GM23338 (cell line): ENCODE measurements at regions not wholly inside any gene's neighbourhood (a gene's known extent, or its start where the extent isn't known, plus 50 kb on each side); places are given as distances from the start of the nearest gene placed in this dataset.

Experiments
- ATAC-seq: fragments of 200-7000 bp; cut with Tn5 transposase; 3 replicates; pipeline ENCODE4 v1.9.1; 2020
- DNase-seq: peaks from one replicate; pipeline ENCODE4 v3.0.0-alpha.2; 2015; ENCODE audit warnings: low spot score
- H2AFZ ChIP-seq: fragments of 200-600 bp; sonication (generic); 2 replicates; pipeline ENCODE4 v1.8.0; 2016; ENCODE audit warnings: antibody characterized with exemption, mild to moderate bottlenecking, moderate library complexity
- H3F3A ChIP-seq: fragments of 200-600 bp; sonication (generic); replicated peaks from 2 replicates; pipeline ENCODE4 v1.8.0; 2017; ENCODE audit warnings: antibody characterized with exemption, mixed run types, low read depth
- H3K27ac ChIP-seq: fragments of 200-600 bp; sonication (generic); 2 replicates; pipeline ENCODE4 v1.6.1; 2016; ENCODE audit warnings: low read depth
- H3K27me3 ChIP-seq: fragments of 200-600 bp; sonication (generic); 2 replicates; pipeline ENCODE4 v1.8.0; 2016; ENCODE audit warnings: mild to moderate bottlenecking, mixed run types, moderate library complexity; ENCODE audit not compliant: insufficient read depth
- H3K36me3 ChIP-seq: fragments of 200-600 bp; sonication (generic); 2 replicates; pipeline ENCODE4 v1.8.0; 2016; ENCODE audit warnings: mild to moderate bottlenecking; ENCODE audit not compliant: insufficient read depth
- H3K4me1 ChIP-seq: fragments of 200-600 bp; sonication (generic); 2 replicates; pipeline ENCODE4 v1.8.0; 2016; ENCODE audit warnings: mild to moderate bottlenecking, moderate library complexity; ENCODE audit not compliant: insufficient read depth
- H3K4me2 ChIP-seq: fragments of 200-600 bp; sonication (generic); 2 replicates; pipeline ENCODE4 v1.7.1; 2017; ENCODE audit warnings: mixed run types
- H3K4me3 ChIP-seq: fragments of 200-600 bp; sonication (generic); 2 replicates; pipeline ENCODE4 v1.6.1; 2016; ENCODE audit warnings: mixed run types
- H3K79me2 ChIP-seq: fragments of 200-600 bp; sonication (generic); replicated peaks from 2 replicates; pipeline ENCODE4 v1.8.0; 2017; ENCODE audit warnings: mild to moderate bottlenecking; ENCODE audit not compliant: insufficient read depth
- H3K9me2 ChIP-seq: fragments of 200-600 bp; sonication (generic); 2 replicates; pipeline ENCODE4 v1.8.0; 2017; ENCODE audit not compliant: insufficient read depth
- H4K20me1 ChIP-seq: fragments of 200-600 bp; sonication (generic); replicated peaks from 2 replicates; pipeline ENCODE4 v1.8.0; 2017; ENCODE audit warnings: mild to moderate bottlenecking; ENCODE audit not compliant: insufficient read depth
- H3K27ac Mint-ChIP-seq: 2 replicates; pipeline ENCODE4 v1.8.0; 2020; ENCODE audit warnings: inconsistent platforms, mild to moderate bottlenecking, moderate library complexity, mixed read lengths
- H3K27me3 Mint-ChIP-seq: 3 replicates; pipeline ENCODE4 v1.8.0; 2022; ENCODE audit warnings: low read depth, mild to moderate bottlenecking, moderate library complexity, mixed read lengths, inconsistent platforms; ENCODE audit not compliant: insufficient read depth, poor library complexity
- H3K36me3 Mint-ChIP-seq: 3 replicates; pipeline ENCODE4 v1.8.0; 2021; ENCODE audit warnings: low read depth, mild to moderate bottlenecking, inconsistent platforms, moderate library complexity, mixed read lengths
- H3K4me1 Mint-ChIP-seq: 3 replicates; pipeline ENCODE4 v1.8.0; 2020; ENCODE audit warnings: mild to moderate bottlenecking, inconsistent platforms, mixed read lengths
- H3K4me3 Mint-ChIP-seq: 3 replicates; pipeline ENCODE4 v1.8.0; 2021; ENCODE audit warnings: moderate library complexity, mild to moderate bottlenecking, inconsistent platforms, mixed read lengths
- H3K9me3 Mint-ChIP-seq: 3 replicates; pipeline ENCODE4 v1.8.0; 2020; ENCODE audit warnings: moderate library complexity, mild to moderate bottlenecking, inconsistent platforms, mixed read lengths
- CREB1 ChIP-seq: fragments of 250-450 bp; sonication (Bioruptor Pico); IDR thresholded peaks from 2 replicates; pipeline ENCODE4 v1.5.0; 2020; ENCODE audit warnings: low read depth, mild to moderate bottlenecking, moderate library complexity
- CTCF ChIP-seq, 2 experiments: fragments of 200-600 bp in 1 of 2; sonication (generic) in 1 of 2; conservative IDR thresholded peaks; 2 replicates each; pipeline versions ENCODE4 v1.5.1 to v1.6.1; 2016 to 2017; ENCODE audit warnings: antibody characterized with exemption in 2 of 2, low read depth in 2 of 2, mild to moderate bottlenecking in 2 of 2, moderate library complexity in 1 of 2
- EZH2 ChIP-seq: fragments of 200-600 bp; sonication (generic); IDR thresholded peaks from one replicate; pipeline ENCODE4 v1.8.0; 2017; ENCODE audit warnings: antibody characterized with exemption, mild to moderate bottlenecking, low read depth; ENCODE audit not compliant: unreplicated experiment
- EZH2phosphoT487 ChIP-seq: fragments of 200-600 bp; sonication (generic); IDR thresholded peaks from one replicate; pipeline ENCODE4 v1.8.1; 2018; ENCODE audit warnings: antibody characterized with exemption; ENCODE audit not compliant: unreplicated experiment
- NANOG ChIP-seq: IDR thresholded peaks from 2 replicates; pipeline ENCODE4 v1.6.1; 2016; ENCODE audit warnings: antibody characterized with exemption, borderline replicate concordance
- POLR2AphosphoS5 ChIP-seq: IDR thresholded peaks from 2 replicates; pipeline ENCODE4 v1.6.1; 2016; ENCODE audit warnings: antibody characterized with exemption, low read depth
- REST ChIP-seq: IDR thresholded peaks from one replicate; pipeline ENCODE4 v1.6.1; 2018; ENCODE audit warnings: antibody characterized with exemption; ENCODE audit not compliant: unreplicated experiment
- STAT1 ChIP-seq: IDR thresholded peaks from one replicate; pipeline ENCODE4 v1.6.1; 2016; ENCODE audit warnings: antibody characterized with exemption; ENCODE audit not compliant: unreplicated experiment
- ZNF114 ChIP-seq: fragments of 250-450 bp; sonication (Bioruptor Pico); IDR thresholded peaks from 2 replicates; pipeline ENCODE4 v1.5.0; 2020; ENCODE audit warnings: mild to moderate bottlenecking, moderate library complexity
- ZNF331 ChIP-seq: fragments of 250-450 bp; sonication (Bioruptor Pico); IDR thresholded peaks from 2 replicates; pipeline ENCODE4 v1.5.0; 2020; ENCODE audit warnings: low read depth, mild to moderate bottlenecking, moderate library complexity

- Histone ChIP-seq H3K79me2 (no peaks in the 10 kb centered on the region), H3K27ac (no peak overlapping the region), H2AFZ (peak overlapping the region; percentile 81), H3F3A (no peaks in the 10 kb centered on the region), H3K4me2 (no peak overlapping the region), H3K27me3 (no peaks in the 10 kb centered on the region), H3K36me3 (no peaks in the 10 kb centered on the region), H3K4me3 (no peak overlapping the region), H3K4me1 (no peaks in the 10 kb centered on the region), H3K9me2 (no peaks in the 10 kb centered on the region; the same call in 1 of the 2 replicates), H4K20me1 (no peaks in the 10 kb centered on the region)
- no peaks in the 10 kb centered on the region for H3K4me1 Mint-ChIP-seq
- no peaks in the 10 kb centered on the region for H3K9me3 Mint-ChIP-seq
- H3K36me3 Mint-ChIP-seq, result no peaks in the 10 kb centered on the region
- H3K27ac Mint-ChIP-seq, result no peak overlapping the region
- H3K27me3 Mint-ChIP-seq, result no peaks in the 10 kb centered on the region
- TF ChIP-seq EZH2phosphoT487, result no peak
- no peak for TF ChIP-seq REST
- no peak for TF ChIP-seq CREB1 (CRISPR knock-in tag)
- no peak for TF ChIP-seq POLR2AphosphoS5
- TF ChIP-seq ZNF331 (CRISPR knock-in tag), result no peak
- ATAC-seq, result no peak
- DNase-seq, result no peak
- H3K4me3 Mint-ChIP-seq, result no peak overlapping the region
Measured at GRCh38 chr13:38415233-38415632, 65.6 kb downstream of the UFM1 start.

GRCh38 chr13:38417241-38417640 is 67.6 kb downstream of the UFM1 start:
- Histone ChIP-seq H3K27ac (no peak overlapping the region), H3K36me3 (no peaks in the 10 kb centered on the region), H3K4me1 (no peaks in the 10 kb centered on the region), H4K20me1 (no peaks in the 10 kb centered on the region), H3K4me3 (no peak overlapping the region), H3K27me3 (no peaks in the 10 kb centered on the region), H3F3A (no peaks in the 10 kb centered on the region), H3K4me2 (no peak overlapping the region), H2AFZ (no peak overlapping the region), H3K79me2 (no peaks in the 10 kb centered on the region), H3K9me2 (no peaks in the 10 kb centered on the region; the same call in 1 of the 2 replicates)
- H3K4me1 Mint-ChIP-seq, result no peaks in the 10 kb centered on the region
- H3K27me3 Mint-ChIP-seq, result no peaks in the 10 kb centered on the region
- no peak for DNase-seq
- H3K27ac Mint-ChIP-seq, result no peak overlapping the region
- no peak overlapping the region for H3K4me3 Mint-ChIP-seq
- no peak for ATAC-seq
- H3K9me3 Mint-ChIP-seq, result no peaks in the 10 kb centered on the region
- H3K36me3 Mint-ChIP-seq, result no peaks in the 10 kb centered on the region
- TF ChIP-seq EZH2phosphoT487 (no peak), EZH2 (no peak), CREB1 (CRISPR knock-in tag) (no peak), ZNF331 (CRISPR knock-in tag) (no peak), NANOG (no peak), REST (no peak), STAT1 (no peak), CTCF (conservative IDR thresholded peaks at IDR 0.05; ENCODE audit: low read depth in 2 of 2) (no peak), ZNF114 (CRISPR knock-in tag) (no peak)
